ENCODE measurements at regions not wholly inside any gene's neighbourhood (a gene's known extent, or its start where the extent isn't known, plus 50 kb on each side); places are given as distances from the start of the nearest gene placed in this dataset.

DNA sequence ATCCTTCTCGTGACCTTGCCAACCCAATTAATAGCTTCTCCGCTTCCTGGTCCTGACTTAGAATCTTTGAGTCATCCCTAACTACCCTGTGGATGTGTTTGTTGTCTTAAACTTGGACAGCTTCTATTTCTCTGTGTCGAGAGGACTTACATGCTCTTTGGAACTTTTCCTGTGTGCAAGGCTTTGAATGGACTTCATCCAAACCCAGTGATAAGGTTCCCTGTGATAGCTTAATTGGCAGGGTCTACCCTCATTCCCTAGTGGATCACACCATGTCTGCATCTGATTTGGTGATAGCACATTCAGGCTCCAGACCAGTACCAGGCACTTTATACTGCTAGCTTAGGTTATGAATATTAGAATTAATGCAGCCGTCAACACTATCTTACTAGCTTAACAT lies 378.2 kb upstream of the KAZN start:
- in situ Hi-C loops (cut with HindIII; ENCODE audit: low sequenced_read_pairs), result no loop called here
- no peak for TF ChIP-seq CTCF (IDR thresholded peaks at IDR 0.05; ENCODE audit: low read depth, low read length)
- no peak for DNase-seq (ENCODE audit: low read depth, low spot score)
- no peak overlapping the region for H3K4me3 ChIP-seq (ENCODE audit: low read depth, low read length)

DNA sequence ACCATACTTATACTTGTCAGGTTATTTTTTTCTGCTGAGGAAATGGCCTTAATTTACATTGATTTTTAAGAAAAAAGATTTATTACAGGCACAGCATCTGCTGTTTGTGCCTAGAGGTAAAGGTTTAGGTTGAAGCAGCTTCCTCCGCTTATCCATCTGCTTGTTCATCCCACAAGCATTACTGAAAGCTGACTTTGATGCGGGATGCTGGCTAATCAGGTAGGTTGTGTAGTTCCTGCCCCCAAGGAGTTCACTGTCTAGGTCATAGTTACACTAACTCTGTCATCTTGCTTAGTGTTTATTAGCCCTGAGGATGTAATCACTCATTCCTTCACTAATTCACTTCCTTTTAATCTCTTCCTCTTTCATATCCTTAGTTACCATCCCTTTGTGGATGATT lies 377.7 kb upstream of the KAZN start:
- in situ Hi-C loops (cut with HindIII; ENCODE audit: low sequenced_read_pairs), result no loop called here
- DNase-seq (ENCODE audit: low read depth, low spot score), result no peak
- no peak overlapping the region for H3K4me3 ChIP-seq (ENCODE audit: low read depth, low read length)
- no peak for TF ChIP-seq CTCF (IDR thresholded peaks at IDR 0.05; ENCODE audit: low read depth, low read length)

DNA sequence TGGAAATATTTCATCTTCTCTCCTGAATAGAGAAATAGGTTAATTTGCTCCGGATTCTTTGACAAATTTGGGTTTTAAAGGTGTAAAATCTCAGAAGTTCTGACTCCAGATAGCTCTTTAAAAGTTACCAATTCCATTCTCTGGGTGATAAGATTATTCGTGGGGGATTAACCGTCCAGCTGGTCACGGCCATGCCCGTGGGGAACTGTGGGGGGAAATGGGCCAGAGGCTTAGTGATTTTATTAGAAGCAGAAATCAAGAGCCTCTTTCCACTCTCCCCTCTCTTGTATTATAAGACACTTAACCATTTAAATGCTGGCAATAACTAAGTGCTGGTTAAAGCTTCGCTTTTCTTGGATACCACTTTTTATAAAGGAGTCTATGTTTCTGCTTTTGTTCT lies 376.4 kb upstream of the KAZN start:
- no peak overlapping the region for H3K4me3 ChIP-seq (ENCODE audit: low read depth, low read length)
- in situ Hi-C loops (cut with HindIII; ENCODE audit: low sequenced_read_pairs), result no loop called here
- DNase-seq (ENCODE audit: low read depth, low spot score), result no peak
- TF ChIP-seq CTCF (IDR thresholded peaks at IDR 0.05; ENCODE audit: low read depth, low read length), result no peak

- in situ Hi-C loops (cut with HindIII; ENCODE audit: low sequenced_read_pairs), result no loop called here
- H3K4me3 ChIP-seq (ENCODE audit: low read depth, low read length), result no peak overlapping the region
- no peak for DNase-seq (ENCODE audit: low read depth, low spot score)
- TF ChIP-seq CTCF (IDR thresholded peaks at IDR 0.05; ENCODE audit: low read depth, low read length), result no peak
Observed at GRCh38 chr1:14228677-14229076, 369.8 kb upstream of the KAZN start.

- no peak for DNase-seq (ENCODE audit: low read depth, low spot score)
- no peak for TF ChIP-seq CTCF (IDR thresholded peaks at IDR 0.05; ENCODE audit: low read depth, low read length)
- H3K4me3 ChIP-seq (ENCODE audit: low read depth, low read length), result no peak overlapping the region
- in situ Hi-C loops (cut with HindIII; ENCODE audit: low sequenced_read_pairs), result no loop called here
Observed at GRCh38 chr1:14233510-14233909, 365.0 kb upstream of the KAZN start.

DNA sequence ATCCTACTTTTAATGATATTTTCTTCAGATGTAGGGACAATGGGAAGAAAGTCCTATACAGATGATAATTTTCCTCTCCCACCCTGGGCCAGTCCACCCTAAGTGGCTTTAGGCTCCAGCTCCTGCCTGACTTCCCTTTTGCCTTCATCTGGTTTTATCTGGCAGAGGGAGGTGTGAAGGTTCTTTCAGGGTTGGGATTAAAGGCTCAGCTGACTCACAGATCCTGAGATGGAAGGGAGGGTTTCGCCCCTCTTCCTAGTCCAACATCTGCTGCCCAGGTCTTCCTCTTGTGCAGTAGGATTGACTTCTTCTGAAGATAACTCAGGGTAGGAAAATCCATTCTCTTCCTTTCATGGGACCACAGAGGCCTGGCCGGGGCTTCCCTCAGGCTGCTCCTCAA lies 362.4 kb upstream of the KAZN start:
- no peak overlapping the region for H3K4me3 ChIP-seq (ENCODE audit: low read depth, low read length)
- TF ChIP-seq CTCF (IDR thresholded peaks at IDR 0.05; ENCODE audit: low read depth, low read length), result no peak
- in situ Hi-C loops (cut with HindIII; ENCODE audit: low sequenced_read_pairs), result no loop called here
- no peak for DNase-seq (ENCODE audit: low read depth, low spot score)

Measured in astrocyte of the spinal cord (primary cell).